NB4 (cell line): ENCODE measurements at regions not wholly inside any gene's neighbourhood (a gene's known extent, or its start where the extent isn't known, plus 50 kb on each side); places are given as distances from the start of the nearest gene placed in this dataset.

ENCODE experiments used
- CTCF ChIP-seq: IDR thresholded peaks from one replicate; pipeline ENCODE4 v1.5.1; 2012; ENCODE audit warnings: low read depth, low read length
- MAX ChIP-seq: IDR thresholded peaks from 2 replicates; pipeline ENCODE4 v1.6.1; 2011; ENCODE audit warnings: low read depth, low read length
- POLR2A ChIP-seq: IDR thresholded peaks from 2 replicates; pipeline ENCODE4 v1.6.1; 2011; ENCODE audit warnings: mild to moderate bottlenecking; ENCODE audit not compliant: insufficient read length; ENCODE audit errors: extremely low read depth

GRCh38 chr12:19799216-19799615, 359.9 kb downstream of the AEBP2 start:
- TF ChIP-seq CTCF (no peak), POLR2A (no peak), MAX (no peak)
